Thoracic aorta (tissue), 2 donors: ENCODE measurements at regions not wholly inside any gene's neighbourhood (a gene's known extent, or its start where the extent isn't known, plus 50 kb on each side); places are given as distances from the start of the nearest gene placed in this dataset.

Experiments used
- ATAC-seq: fragments of 150-250 bp; one replicate; pipeline ENCODE4 v1.8.0; 2017; ENCODE audit warnings: low read depth; ENCODE audit not compliant: insufficient number of reproducible peaks, low FRiP score
- DNase-seq: peaks from one replicate; pipeline ENCODE4 v3.0.0-alpha.2; 2020; ENCODE audit warnings: low spot score
- H3K27ac ChIP-seq, 2 donors: fragments of 200-600 bp; sonication (generic); 1 replicate in 1 of 2; 2 replicates in 1 of 2; pipeline ENCODE4 v1.5.1; 2016; ENCODE audit warnings: mild to moderate bottlenecking in 2 of 2, moderate library complexity in 2 of 2
- H3K27me3 ChIP-seq: fragments of 200-600 bp; sonication (generic); replicated peaks from 2 replicates; pipeline ENCODE4 v1.6.0; 2016; ENCODE audit warnings: mild to moderate bottlenecking; ENCODE audit not compliant: insufficient read depth
- H3K36me3 ChIP-seq: fragments of 200-600 bp; sonication (generic); one replicate; pipeline ENCODE4 v1.5.1; 2016
- H3K4me1 ChIP-seq, 2 donors: fragments of 200-600 bp; sonication (generic); 1 replicate in 1 of 2; 2 replicates in 1 of 2; pipeline versions ENCODE4 v1.5.1 to v1.6.0; 2016; ENCODE audit warnings: low read depth in 2 of 2, mild to moderate bottlenecking in 1 of 2; ENCODE audit not compliant: control insufficient read depth in 1 of 2
- H3K4me3 ChIP-seq: fragments of 200-600 bp; sonication (generic); 2 replicates; pipeline ENCODE4 v1.5.1; 2016; ENCODE audit warnings: mild to moderate bottlenecking
- H3K9me3 ChIP-seq: fragments of 200-600 bp; sonication (generic); 2 replicates; pipeline ENCODE4 v1.5.1; 2016
- TF ChIP-seq, protein P1 (sequence below): fragments of 200-600 bp; sonication (generic); IDR thresholded peaks from one replicate; pipeline ENCODE4 v1.5.1; 2019; ENCODE audit warnings: antibody characterized with exemption

DNA sequence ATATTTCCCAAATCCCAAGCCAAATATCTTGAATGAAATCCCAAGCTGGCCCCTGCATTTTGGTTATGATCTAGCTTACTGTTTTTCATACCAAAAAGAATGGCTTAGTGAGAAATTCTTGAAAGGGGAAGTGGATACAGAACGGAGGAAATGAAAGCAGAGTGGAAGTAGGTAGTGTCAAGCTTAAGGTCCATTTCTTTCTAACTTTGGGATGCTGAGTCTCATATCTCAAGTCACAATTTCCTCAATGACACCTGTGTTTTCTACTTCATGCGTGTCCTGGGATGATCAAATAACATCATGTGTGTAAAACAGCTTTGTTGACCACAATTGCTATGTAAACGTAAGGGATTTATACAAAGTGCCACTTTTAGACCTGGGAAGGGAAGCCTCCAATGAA is 238.8 kb upstream of the SLC35B3 start:
- ATAC-seq (no peak), DNase-seq (no peak)
- Histone ChIP-seq H3K27ac (no peak overlapping the region), H3K4me3 (no peak overlapping the region), H3K27me3 (no peaks in the 10 kb centered on the region), H3K9me3 (no peaks in the 10 kb centered on the region), H3K4me1 (no peaks in the 10 kb centered on the region), H3K36me3 (no peaks in the 10 kb centered on the region)
- TF ChIP-seq, protein P1, sequence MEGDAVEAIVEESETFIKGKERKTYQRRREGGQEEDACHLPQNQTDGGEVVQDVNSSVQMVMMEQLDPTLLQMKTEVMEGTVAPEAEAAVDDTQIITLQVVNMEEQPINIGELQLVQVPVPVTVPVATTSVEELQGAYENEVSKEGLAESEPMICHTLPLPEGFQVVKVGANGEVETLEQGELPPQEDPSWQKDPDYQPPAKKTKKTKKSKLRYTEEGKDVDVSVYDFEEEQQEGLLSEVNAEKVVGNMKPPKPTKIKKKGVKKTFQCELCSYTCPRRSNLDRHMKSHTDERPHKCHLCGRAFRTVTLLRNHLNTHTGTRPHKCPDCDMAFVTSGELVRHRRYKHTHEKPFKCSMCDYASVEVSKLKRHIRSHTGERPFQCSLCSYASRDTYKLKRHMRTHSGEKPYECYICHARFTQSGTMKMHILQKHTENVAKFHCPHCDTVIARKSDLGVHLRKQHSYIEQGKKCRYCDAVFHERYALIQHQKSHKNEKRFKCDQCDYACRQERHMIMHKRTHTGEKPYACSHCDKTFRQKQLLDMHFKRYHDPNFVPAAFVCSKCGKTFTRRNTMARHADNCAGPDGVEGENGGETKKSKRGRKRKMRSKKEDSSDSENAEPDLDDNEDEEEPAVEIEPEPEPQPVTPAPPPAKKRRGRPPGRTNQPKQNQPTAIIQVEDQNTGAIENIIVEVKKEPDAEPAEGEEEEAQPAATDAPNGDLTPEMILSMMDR: no peak

DNA sequence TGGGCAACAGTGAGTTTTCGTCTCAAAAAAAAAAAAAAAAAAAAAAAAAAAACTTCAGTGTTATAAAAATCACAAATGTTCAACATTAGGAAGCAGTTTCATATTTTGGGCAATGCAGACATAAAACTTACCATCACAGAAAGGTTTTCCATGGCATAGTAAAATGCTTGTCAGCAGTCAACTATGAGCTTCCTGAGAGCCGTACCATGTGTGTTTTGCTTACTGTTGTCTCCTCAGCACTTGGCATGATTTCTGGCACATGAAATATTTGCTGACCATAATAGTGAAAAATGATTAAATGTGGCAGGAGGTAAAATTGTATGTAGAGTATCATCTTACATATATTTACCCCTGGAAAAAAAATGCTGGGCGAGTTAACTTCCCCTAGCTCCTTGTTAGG is 237.5 kb upstream of the SLC35B3 start:
- Histone ChIP-seq H3K9me3 (no peaks in the 10 kb centered on the region), H3K27me3 (no peaks in the 10 kb centered on the region)

DNA sequence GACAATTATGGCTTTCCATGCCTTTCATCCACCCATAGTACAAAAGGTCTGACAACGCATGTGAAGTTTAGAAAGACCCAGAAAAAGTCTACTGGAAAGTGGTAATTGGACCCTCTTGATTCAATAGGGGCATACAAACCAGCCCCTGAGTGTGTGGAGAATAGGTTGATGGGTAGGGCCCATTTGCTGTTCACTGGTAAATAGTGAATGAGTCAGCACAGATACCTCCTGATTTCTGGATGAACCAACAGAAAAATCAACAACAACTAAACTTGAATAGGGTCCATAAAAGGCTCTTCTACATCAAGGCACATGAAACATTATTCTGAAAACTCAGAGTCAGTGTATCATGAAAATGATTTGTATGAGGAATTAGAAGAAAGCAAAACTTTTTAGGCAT is 235.4 kb upstream of the SLC35B3 start:
- no peak for ATAC-seq
- no peak overlapping the region for H3K27ac ChIP-seq
- H3K27me3 ChIP-seq: no peaks in the 10 kb centered on the region
- no peak for DNase-seq
- no peaks in the 10 kb centered on the region for H3K4me1 ChIP-seq
- H3K36me3 ChIP-seq: no peaks in the 10 kb centered on the region
- no peaks in the 10 kb centered on the region for H3K9me3 ChIP-seq
- TF ChIP-seq, protein P1: no peak
- no peak overlapping the region for H3K4me3 ChIP-seq

More for the DNA sequence above, 237.5 kb upstream of the SLC35B3 start:
- H3K4me1 ChIP-seq: no peaks in the 10 kb centered on the region
- H3K36me3 ChIP-seq: no peaks in the 10 kb centered on the region
- H3K4me3 ChIP-seq: no peak overlapping the region
- H3K27ac ChIP-seq: no peak overlapping the region
- TF ChIP-seq, protein P1: no peak
- ATAC-seq (no peak), DNase-seq (no peak)

DNA sequence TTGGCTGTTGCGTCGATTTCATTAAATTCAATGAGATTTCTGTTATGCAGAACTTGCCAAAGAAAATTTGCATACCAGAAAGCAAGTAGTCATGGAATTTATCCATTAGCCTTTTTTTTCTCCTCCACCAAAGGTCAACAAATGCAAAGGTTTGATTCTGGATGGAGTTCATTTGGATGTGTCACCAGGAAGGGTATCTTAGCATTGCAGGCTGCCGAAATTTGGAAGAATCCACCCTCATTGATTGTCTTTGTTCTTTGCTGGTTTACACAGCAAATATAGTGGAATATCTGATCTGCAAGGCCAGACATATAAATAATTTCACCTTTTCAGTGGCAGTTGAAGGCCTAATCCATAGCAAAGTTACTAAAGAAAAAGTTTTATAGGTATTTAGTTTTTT is 229.4 kb upstream of the SLC35B3 start:
- Histone ChIP-seq H3K27ac (no peak overlapping the region), H3K9me3 (no peaks in the 10 kb centered on the region), H3K4me3 (no peak overlapping the region), H3K4me1 (no peaks in the 10 kb centered on the region), H3K27me3 (no peaks in the 10 kb centered on the region), H3K36me3 (no peaks in the 10 kb centered on the region)
- ATAC-seq: no peak
- DNase-seq: no peak
- TF ChIP-seq, protein P1: no peak

DNA sequence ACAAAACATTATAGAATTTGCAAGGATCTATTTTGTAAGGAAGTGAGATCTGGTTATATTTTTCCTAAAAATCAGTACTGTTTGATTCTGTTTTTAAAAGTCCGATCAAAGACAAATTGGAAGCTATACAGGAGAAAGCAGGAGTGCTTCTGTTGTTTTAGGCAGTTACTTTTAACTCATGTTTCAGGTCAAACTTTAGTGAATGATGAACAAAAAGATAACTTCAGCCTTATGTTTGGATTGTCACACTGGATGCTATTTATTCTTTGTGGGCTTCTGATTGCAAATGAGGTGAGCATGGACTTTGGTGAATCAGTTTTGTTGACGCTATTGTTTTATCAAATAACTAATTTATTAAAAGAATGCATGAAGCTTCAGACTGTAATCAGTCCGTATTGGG is 228.7 kb upstream of the SLC35B3 start:
- DNase-seq (no peak), ATAC-seq (no peak)
- Histone ChIP-seq H3K36me3 (no peaks in the 10 kb centered on the region), H3K27ac (no peak overlapping the region), H3K27me3 (no peaks in the 10 kb centered on the region), H3K4me3 (no peak overlapping the region), H3K4me1 (no peaks in the 10 kb centered on the region), H3K9me3 (no peaks in the 10 kb centered on the region)
- TF ChIP-seq, protein P1: no peak
